Left lung (tissue), 4 donors: ENCODE measurements at regions not wholly inside any gene's neighbourhood (a gene's known extent, or its start where the extent isn't known, plus 50 kb on each side); places are given as distances from the start of the nearest gene placed in this dataset.

Source experiments
- ATAC-seq: fragments of 200-7000 bp; cut with Tn5 transposase; one replicate; pipeline ENCODE4 v1.9.1; 2020; ENCODE audit warnings: moderate library complexity
- DNase-seq, 4 donors: peaks; one replicate each; pipeline ENCODE4 v3.0.0-alpha.2; 2013 to 2020
- H3K27ac ChIP-seq, 2 donors: fragments of 200-600 bp; sonication (generic) in 1 of 2; one replicate each; pipeline versions ENCODE4 v1.5.0 to v1.8.0; 2020 to 2021
- H3K27me3 ChIP-seq, 2 donors: fragments of 200-600 bp; sonication (generic) in 1 of 2; one replicate each; pipeline versions ENCODE4 v1.5.0 to v1.8.0; 2020 to 2021
- H3K36me3 ChIP-seq, 2 donors: fragments of 200-600 bp; sonication (generic) in 1 of 2; one replicate each; pipeline versions ENCODE4 v1.5.0 to v1.8.0; 2020 to 2021
- H3K4me1 ChIP-seq, 2 donors: fragments of 200-600 bp; one replicate each; pipeline ENCODE4 v1.8.0; 2021
- H3K4me3 ChIP-seq, 2 donors: fragments of 200-600 bp; sonication (generic) in 1 of 2; one replicate each; pipeline versions ENCODE4 v1.5.0 to v1.8.0; 2020 to 2021; ENCODE audit warnings: mild to moderate bottlenecking in 1 of 2
- H3K9me3 ChIP-seq, 2 donors: fragments of 200-600 bp; sonication (generic) in 1 of 2; one replicate each; pipeline versions ENCODE4 v1.5.0 to v1.8.0; 2020 to 2021
- CTCF ChIP-seq, 2 donors: fragments of 200-600 bp; sonication (generic) in 1 of 2; IDR thresholded peaks; one replicate each; pipeline versions ENCODE4 v1.5.0 to v1.8.0; 2021; ENCODE audit warnings: antibody characterized with exemption in 2 of 2
- intact Hi-C, 2 donors: fragments of 100-400 bp; cut with DNase I; formaldehyde crosslinking; loops; one replicate each; pipeline versions ENCODE4 v1.11.2 to v1.14.2; 2022
- donor health status: DM: no; HTN: yes; CAD: no.
- donor health status: DM: no; HTN: no; CAD: no.

GRCh38 chr2:118227698-118228508 lies 139.6 kb downstream of the INSIG2 start:
- ATAC-seq (no peak), DNase-seq (no peak)
- Histone ChIP-seq H3K4me1 (peaks cover 0 to 13% of the 10 kb centered on the region in 2 donors), H3K4me3 (no peak overlapping the region), H3K27ac (no peak overlapping the region), H3K27me3 (peaks cover 38 to 91% of the 10 kb centered on the region in 2 donors), H3K36me3 (no peaks in the 10 kb centered on the region), H3K9me3 (no peaks in the 10 kb centered on the region)
- intact Hi-C loops, result no loop called here
- no peak for TF ChIP-seq CTCF (IDR thresholded peaks at IDR 0.05)

GRCh38 chr2:118225666-118226065 lies 137.4 kb downstream of the INSIG2 start:
- ATAC-seq, result no peak
- H3K4me1 ChIP-seq, result peaks cover 0 to 13% of the 10 kb centered on the region in 2 donors
- no peak overlapping the region for H3K27ac ChIP-seq
- H3K27me3 ChIP-seq, result peaks cover 60 to 92% of the 10 kb centered on the region in 2 donors
- H3K4me3 ChIP-seq, result no peak overlapping the region
- no peak for DNase-seq
- intact Hi-C loops, result no loop called here
- no peak for TF ChIP-seq CTCF (IDR thresholded peaks at IDR 0.05)
- no peaks in the 10 kb centered on the region for H3K9me3 ChIP-seq
- no peaks in the 10 kb centered on the region for H3K36me3 ChIP-seq

GRCh38 chr2:118224895-118225311 lies 136.6 kb downstream of the INSIG2 start:
- peaks cover 68 to 92% of the 10 kb centered on the region in 2 donors for H3K27me3 ChIP-seq
- ATAC-seq, result no peak
- H3K27ac ChIP-seq, result no peak overlapping the region
- H3K4me3 ChIP-seq, result no peak overlapping the region
- no peak for TF ChIP-seq CTCF (IDR thresholded peaks at IDR 0.05)
- H3K9me3 ChIP-seq, result no peaks in the 10 kb centered on the region
- H3K36me3 ChIP-seq, result no peaks in the 10 kb centered on the region
- no peak for DNase-seq
- peaks cover 0 to 13% of the 10 kb centered on the region in 2 donors for H3K4me1 ChIP-seq
- intact Hi-C loops, result loop anchor here in 1 of 2 donors (5.0 kb wide), 1 partner anchor 632 kb away; no protein-coding TSS in a partner anchor

GRCh38 chr2:118223992-118224894 lies 136.0 kb downstream of the INSIG2 start:
- Histone ChIP-seq H3K4me1 (peaks cover 0 to 13% of the 10 kb centered on the region in 2 donors), H3K27me3 (peaks cover 68 to 92% of the 10 kb centered on the region in 2 donors), H3K27ac (no peak overlapping the region), H3K36me3 (no peaks in the 10 kb centered on the region), H3K9me3 (no peaks in the 10 kb centered on the region), H3K4me3 (peak overlapping the region; percentile 3 to 38)
- DNase-seq (peak in 1 of 4 donors; percentile 83), ATAC-seq (peak; percentile 24)
- TF ChIP-seq CTCF (IDR thresholded peaks at IDR 0.05), result no peak
- intact Hi-C loops, result loop anchor here in 1 of 2 donors (5.0 kb wide), 1 partner anchor 633 kb away; no protein-coding TSS in a partner anchor
